Liver (tissue), 3 donors: ENCODE measurements at regions not wholly inside any gene's neighbourhood (a gene's known extent, or its start where the extent isn't known, plus 50 kb on each side); places are given as distances from the start of the nearest gene placed in this dataset.

ENCODE experiments used
- FOXA2 ChIP-seq: IDR thresholded peaks from 2 replicates; pipeline ENCODE4 v1.6.1; 2016; ENCODE audit warnings: antibody characterized with exemption
- GABPA ChIP-seq, 2 donors: IDR thresholded peaks in 1 of 2; conservative IDR thresholded peaks in 1 of 2; 2 replicates each; pipeline ENCODE4 v1.6.1; 2016; ENCODE audit warnings: antibody characterized with exemption in 2 of 2, mild to moderate bottlenecking in 1 of 2, moderate library complexity in 1 of 2
- JUND ChIP-seq, 2 donors: IDR thresholded peaks; 2 replicates each; pipeline ENCODE4 v1.6.1; 2016; ENCODE audit warnings: antibody characterized with exemption in 2 of 2
- RAD21 ChIP-seq, 2 donors: IDR thresholded peaks; 2 replicates each; pipeline ENCODE4 v1.6.1; 2016; ENCODE audit warnings: antibody characterized with exemption in 2 of 2, mild to moderate bottlenecking in 2 of 2
- RXRA ChIP-seq, 2 donors: IDR thresholded peaks; 2 replicates each; pipeline ENCODE4 v1.6.1; 2017 to 2018; ENCODE audit warnings: antibody characterized with exemption in 2 of 2, mild to moderate bottlenecking in 1 of 2
- SP1 ChIP-seq: IDR thresholded peaks from 2 replicates; pipeline ENCODE4 v1.6.1; 2018; ENCODE audit warnings: antibody characterized with exemption, mild to moderate bottlenecking
- YY1 ChIP-seq: IDR thresholded peaks from 2 replicates; pipeline ENCODE4 v1.6.1; 2016; ENCODE audit warnings: antibody characterized with exemption, mild to moderate bottlenecking
- TF ChIP-seq, protein P1 (sequence below): IDR thresholded peaks from 2 replicates; pipeline ENCODE4 v1.6.1; 2016; ENCODE audit warnings: antibody characterized with exemption
- TF ChIP-seq, protein P2 (sequence below): fragments of 150-350 bp; IDR thresholded peaks from 2 replicates; pipeline ENCODE4 v1.5.1; 2017; ENCODE audit warnings: improper control_type of control experiment, low read depth, low read length; ENCODE audit not compliant: missing input control
- TF ChIP-seq, protein P3 (sequence below): IDR thresholded peaks from 2 replicates; pipeline ENCODE4 v1.6.1; 2016; ENCODE audit warnings: antibody characterized with exemption
- TF ChIP-seq, protein P4 (sequence below): IDR thresholded peaks from 2 replicates; pipeline ENCODE4 v1.6.1; 2016; ENCODE audit warnings: antibody characterized with exemption, mild to moderate bottlenecking
- TF ChIP-seq, protein P5 (sequence below): IDR thresholded peaks from 2 replicates; pipeline ENCODE4 v1.6.1; 2016; ENCODE audit warnings: antibody characterized with exemption
- donor health status: healthy.
- donor health status: healthy.

DNA sequence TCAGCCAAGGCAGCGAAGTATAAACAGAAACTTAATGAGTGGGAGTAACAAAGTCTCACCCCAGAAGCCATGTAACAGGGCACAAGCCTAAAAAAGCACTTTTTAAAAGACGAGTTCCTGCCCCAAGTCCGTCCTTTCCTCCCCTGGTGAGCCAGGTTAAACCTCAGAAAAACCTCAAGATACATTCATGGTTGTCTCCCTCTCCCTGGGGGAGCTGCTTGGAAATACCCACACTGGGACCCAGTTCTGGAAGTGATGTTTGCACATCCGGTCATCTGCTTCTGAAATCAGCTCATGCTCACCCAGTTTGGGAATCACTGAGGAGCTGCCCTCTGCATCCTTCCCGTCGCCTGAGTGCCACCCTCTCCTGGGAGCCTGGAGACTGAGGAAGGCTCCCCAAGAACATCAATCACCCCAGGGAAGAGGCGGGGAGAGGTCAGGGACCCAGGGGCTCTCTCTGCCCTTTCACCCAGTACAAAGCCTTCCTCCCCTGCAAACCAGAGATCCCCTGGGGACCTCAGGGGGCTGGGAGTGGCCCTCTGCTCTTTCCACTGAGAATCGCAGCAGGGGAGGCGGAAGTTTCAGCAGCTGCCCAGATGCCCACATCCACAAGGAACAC lies 150.6 kb upstream of the AGAP1 start:
- TF ChIP-seq, protein P1, sequence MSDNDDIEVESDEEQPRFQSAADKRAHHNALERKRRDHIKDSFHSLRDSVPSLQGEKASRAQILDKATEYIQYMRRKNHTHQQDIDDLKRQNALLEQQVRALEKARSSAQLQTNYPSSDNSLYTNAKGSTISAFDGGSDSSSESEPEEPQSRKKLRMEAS: no peak
- no peak for TF ChIP-seq JUND (IDR thresholded peaks at IDR 0.05)
- no peak for TF ChIP-seq RXRA (IDR thresholded peaks at IDR 0.05)
- TF ChIP-seq, protein P2, sequence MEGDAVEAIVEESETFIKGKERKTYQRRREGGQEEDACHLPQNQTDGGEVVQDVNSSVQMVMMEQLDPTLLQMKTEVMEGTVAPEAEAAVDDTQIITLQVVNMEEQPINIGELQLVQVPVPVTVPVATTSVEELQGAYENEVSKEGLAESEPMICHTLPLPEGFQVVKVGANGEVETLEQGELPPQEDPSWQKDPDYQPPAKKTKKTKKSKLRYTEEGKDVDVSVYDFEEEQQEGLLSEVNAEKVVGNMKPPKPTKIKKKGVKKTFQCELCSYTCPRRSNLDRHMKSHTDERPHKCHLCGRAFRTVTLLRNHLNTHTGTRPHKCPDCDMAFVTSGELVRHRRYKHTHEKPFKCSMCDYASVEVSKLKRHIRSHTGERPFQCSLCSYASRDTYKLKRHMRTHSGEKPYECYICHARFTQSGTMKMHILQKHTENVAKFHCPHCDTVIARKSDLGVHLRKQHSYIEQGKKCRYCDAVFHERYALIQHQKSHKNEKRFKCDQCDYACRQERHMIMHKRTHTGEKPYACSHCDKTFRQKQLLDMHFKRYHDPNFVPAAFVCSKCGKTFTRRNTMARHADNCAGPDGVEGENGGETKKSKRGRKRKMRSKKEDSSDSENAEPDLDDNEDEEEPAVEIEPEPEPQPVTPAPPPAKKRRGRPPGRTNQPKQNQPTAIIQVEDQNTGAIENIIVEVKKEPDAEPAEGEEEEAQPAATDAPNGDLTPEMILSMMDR: no peak
- no peak for TF ChIP-seq YY1
- TF ChIP-seq, protein P3, sequence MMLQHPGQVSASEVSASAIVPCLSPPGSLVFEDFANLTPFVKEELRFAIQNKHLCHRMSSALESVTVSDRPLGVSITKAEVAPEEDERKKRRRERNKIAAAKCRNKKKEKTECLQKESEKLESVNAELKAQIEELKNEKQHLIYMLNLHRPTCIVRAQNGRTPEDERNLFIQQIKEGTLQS: no peak
- TF ChIP-seq GABPA (IDR thresholded peaks at IDR 0.05 in 1 of 2, conservative IDR thresholded peaks at IDR 0.05 in 1 of 2): no peak
- TF ChIP-seq, protein P4, sequence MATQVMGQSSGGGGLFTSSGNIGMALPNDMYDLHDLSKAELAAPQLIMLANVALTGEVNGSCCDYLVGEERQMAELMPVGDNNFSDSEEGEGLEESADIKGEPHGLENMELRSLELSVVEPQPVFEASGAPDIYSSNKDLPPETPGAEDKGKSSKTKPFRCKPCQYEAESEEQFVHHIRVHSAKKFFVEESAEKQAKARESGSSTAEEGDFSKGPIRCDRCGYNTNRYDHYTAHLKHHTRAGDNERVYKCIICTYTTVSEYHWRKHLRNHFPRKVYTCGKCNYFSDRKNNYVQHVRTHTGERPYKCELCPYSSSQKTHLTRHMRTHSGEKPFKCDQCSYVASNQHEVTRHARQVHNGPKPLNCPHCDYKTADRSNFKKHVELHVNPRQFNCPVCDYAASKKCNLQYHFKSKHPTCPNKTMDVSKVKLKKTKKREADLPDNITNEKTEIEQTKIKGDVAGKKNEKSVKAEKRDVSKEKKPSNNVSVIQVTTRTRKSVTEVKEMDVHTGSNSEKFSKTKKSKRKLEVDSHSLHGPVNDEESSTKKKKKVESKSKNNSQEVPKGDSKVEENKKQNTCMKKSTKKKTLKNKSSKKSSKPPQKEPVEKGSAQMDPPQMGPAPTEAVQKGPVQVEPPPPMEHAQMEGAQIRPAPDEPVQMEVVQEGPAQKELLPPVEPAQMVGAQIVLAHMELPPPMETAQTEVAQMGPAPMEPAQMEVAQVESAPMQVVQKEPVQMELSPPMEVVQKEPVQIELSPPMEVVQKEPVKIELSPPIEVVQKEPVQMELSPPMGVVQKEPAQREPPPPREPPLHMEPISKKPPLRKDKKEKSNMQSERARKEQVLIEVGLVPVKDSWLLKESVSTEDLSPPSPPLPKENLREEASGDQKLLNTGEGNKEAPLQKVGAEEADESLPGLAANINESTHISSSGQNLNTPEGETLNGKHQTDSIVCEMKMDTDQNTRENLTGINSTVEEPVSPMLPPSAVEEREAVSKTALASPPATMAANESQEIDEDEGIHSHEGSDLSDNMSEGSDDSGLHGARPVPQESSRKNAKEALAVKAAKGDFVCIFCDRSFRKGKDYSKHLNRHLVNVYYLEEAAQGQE: no peak
- no peak for TF ChIP-seq SP1
- no peak for TF ChIP-seq RAD21 (IDR thresholded peaks at IDR 0.05)
- no peak for TF ChIP-seq FOXA2
- TF ChIP-seq, protein P5, sequence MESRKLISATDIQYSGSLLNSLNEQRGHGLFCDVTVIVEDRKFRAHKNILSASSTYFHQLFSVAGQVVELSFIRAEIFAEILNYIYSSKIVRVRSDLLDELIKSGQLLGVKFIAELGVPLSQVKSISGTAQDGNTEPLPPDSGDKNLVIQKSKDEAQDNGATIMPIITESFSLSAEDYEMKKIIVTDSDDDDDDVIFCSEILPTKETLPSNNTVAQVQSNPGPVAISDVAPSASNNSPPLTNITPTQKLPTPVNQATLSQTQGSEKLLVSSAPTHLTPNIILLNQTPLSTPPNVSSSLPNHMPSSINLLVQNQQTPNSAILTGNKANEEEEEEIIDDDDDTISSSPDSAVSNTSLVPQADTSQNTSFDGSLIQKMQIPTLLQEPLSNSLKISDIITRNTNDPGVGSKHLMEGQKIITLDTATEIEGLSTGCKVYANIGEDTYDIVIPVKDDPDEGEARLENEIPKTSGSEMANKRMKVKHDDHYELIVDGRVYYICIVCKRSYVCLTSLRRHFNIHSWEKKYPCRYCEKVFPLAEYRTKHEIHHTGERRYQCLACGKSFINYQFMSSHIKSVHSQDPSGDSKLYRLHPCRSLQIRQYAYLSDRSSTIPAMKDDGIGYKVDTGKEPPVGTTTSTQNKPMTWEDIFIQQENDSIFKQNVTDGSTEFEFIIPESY: no peak
